Sigmoid colon (tissue), 4 donors: ENCODE measurements at regions not wholly inside any gene's neighbourhood (a gene's known extent, or its start where the extent isn't known, plus 50 kb on each side); places are given as distances from the start of the nearest gene placed in this dataset.

Experiments
- CTCF ChIP-seq, 4 experiments: fragments of 450-650 bp in 3 of 4; fragments of 200-600 bp in 1 of 4; IDR thresholded peaks; one replicate each; pipeline ENCODE4 v1.5.1; 2016 to 2019; ENCODE audit warnings: antibody characterized with exemption in 4 of 4, mild to moderate bottlenecking in 3 of 4, moderate library complexity in 2 of 4
- EP300 ChIP-seq, 4 donors: sonication (generic); formaldehyde crosslinking; IDR thresholded peaks; one replicate each; pipeline ENCODE4 v1.6.1; 2017; ENCODE audit warnings: antibody characterized with exemption in 4 of 4
- POLR2A ChIP-seq, 2 donors: fragments of 450-650 bp; IDR thresholded peaks; one replicate each; pipeline ENCODE4 v1.6.1; 2016; ENCODE audit warnings: antibody characterized with exemption in 2 of 2, mild to moderate bottlenecking in 2 of 2, moderate library complexity in 2 of 2
- POLR2AphosphoS5 ChIP-seq, 4 donors: sonication (generic); formaldehyde crosslinking; IDR thresholded peaks; one replicate each; pipeline ENCODE4 v1.6.1; 2017; ENCODE audit warnings: antibody characterized with exemption in 4 of 4

DNA sequence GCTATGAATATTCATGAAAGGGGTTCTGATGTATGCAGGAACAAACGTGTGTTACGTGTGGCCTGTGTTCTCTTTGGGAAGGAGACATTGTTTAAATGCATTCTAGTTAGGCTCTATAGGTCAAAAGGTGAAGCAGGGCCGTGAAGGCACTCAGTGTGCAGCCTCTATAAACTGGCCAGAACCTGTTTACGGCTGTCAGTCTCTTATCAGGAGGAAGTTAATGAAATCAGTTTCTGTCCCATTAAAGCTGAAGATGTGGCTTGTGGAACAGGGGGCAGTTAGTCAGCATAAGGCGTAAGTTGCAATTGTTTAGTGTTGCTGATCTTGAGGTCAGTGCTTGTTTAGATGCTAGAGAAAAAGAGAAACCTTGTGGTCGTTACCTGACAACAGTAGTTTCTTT is 111.5 kb upstream of the KCNG1 start:
- TF ChIP-seq CTCF (IDR thresholded peaks at IDR 0.05) (no peak), POLR2A (IDR thresholded peaks at IDR 0.05) (no peak), POLR2AphosphoS5 (IDR thresholded peaks at IDR 0.05) (no peak), EP300 (IDR thresholded peaks at IDR 0.05) (no peak)
